ENCODE measurements at regions not wholly inside any gene's neighbourhood (a gene's known extent, or its start where the extent isn't known, plus 50 kb on each side); places are given as distances from the start of the nearest gene placed in this dataset.

- no peak for DNase-seq (ENCODE audit: low read depth)
- H3K4me3 ChIP-seq (ENCODE audit: low read depth, low read length), result no peak overlapping the region
- TF ChIP-seq, protein P1, sequence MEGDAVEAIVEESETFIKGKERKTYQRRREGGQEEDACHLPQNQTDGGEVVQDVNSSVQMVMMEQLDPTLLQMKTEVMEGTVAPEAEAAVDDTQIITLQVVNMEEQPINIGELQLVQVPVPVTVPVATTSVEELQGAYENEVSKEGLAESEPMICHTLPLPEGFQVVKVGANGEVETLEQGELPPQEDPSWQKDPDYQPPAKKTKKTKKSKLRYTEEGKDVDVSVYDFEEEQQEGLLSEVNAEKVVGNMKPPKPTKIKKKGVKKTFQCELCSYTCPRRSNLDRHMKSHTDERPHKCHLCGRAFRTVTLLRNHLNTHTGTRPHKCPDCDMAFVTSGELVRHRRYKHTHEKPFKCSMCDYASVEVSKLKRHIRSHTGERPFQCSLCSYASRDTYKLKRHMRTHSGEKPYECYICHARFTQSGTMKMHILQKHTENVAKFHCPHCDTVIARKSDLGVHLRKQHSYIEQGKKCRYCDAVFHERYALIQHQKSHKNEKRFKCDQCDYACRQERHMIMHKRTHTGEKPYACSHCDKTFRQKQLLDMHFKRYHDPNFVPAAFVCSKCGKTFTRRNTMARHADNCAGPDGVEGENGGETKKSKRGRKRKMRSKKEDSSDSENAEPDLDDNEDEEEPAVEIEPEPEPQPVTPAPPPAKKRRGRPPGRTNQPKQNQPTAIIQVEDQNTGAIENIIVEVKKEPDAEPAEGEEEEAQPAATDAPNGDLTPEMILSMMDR (IDR thresholded peaks at IDR 0.05; ENCODE audit: insufficient read depth, low read depth, low read length), result no peak
Measured at GRCh38 chr16:62321606-62322005, 285.4 kb upstream of the CDH8 start.

DNA sequence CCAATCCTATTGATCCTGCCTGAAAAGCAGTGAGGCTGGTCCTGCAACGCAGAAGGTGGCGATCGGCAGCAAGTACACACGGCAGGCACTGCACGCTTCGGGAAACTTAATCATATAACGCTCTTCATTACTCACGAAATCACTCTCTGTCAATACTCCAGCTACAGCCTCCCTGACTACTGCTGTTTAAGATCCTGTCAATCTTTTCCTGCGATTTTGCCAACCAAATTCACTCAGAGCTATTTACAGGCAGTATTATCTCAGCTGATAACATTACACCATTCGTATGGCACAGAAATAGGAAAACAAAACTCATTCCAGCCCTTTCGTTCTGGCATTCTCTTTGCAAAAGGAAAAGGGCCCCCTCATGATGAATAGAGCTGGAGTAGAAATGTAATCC lies 262.4 kb upstream of the CDH8 start:
- TF ChIP-seq, protein P1 (IDR thresholded peaks at IDR 0.05; ENCODE audit: insufficient read depth, low read depth, low read length), result no peak
- no peak overlapping the region for H3K4me3 ChIP-seq (ENCODE audit: low read depth, low read length)
- DNase-seq (ENCODE audit: low read depth), result no peak

GRCh38 chr16:62294213-62294972 lies 258.2 kb upstream of the CDH8 start:
- no peak for DNase-seq (ENCODE audit: low read depth)
- H3K4me3 ChIP-seq (ENCODE audit: low read depth, low read length), result no peak overlapping the region
- TF ChIP-seq, protein P1 (IDR thresholded peaks at IDR 0.05; ENCODE audit: insufficient read depth, low read depth, low read length), result no peak

DNA sequence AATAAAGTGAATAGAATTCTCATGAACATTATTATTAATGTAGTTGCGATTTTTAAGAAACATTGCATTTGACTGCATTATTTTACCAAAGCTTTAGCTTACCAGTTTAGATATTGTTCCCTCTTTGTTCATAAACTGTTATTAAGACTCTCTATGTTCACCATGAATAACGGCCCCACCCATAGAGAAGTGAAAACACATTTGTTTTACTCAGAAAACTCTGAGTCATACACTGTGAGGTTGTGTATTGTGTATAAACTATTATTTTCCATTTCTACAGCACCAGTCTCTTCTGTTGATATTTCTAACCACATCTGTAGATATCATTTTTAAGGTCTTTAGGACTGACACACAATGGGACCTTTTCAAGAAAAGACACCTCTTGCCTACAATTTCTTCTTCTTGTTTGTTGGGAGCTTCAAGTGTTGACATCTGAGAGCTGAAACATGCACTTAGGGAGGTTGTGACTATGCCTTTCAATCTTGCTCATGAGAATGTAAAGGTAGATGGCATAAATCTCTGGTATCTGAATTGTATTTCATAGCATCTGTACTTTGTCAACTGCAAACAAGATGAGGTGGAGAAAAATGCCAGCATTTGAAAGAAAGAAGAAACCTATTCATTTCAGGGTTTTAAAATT lies 252.9 kb upstream of the CDH8 start:
- TF ChIP-seq, protein P1 (IDR thresholded peaks at IDR 0.05; ENCODE audit: insufficient read depth, low read depth, low read length), result no peak
- DNase-seq (ENCODE audit: low read depth), result no peak
- H3K4me3 ChIP-seq (ENCODE audit: low read depth, low read length), result no peak overlapping the region

DNA sequence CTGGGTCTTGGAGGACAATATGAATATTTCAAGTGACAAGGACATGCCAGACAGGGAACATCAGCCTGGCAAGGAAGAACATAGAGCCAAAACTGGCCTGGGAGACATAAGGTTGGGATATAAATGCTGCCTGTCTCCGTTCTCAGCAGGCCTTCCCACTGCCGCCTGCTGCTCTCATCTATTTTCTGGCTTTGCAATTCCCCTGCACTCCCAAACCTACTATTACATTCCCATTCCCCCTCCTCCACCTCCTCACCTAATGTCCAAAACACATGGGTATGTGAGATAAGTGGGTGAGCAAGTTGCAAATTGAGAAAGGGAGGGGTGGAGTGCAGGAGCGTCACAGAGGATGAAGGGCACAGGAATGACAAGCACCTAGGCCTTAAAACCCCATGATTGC lies 244.3 kb upstream of the CDH8 start:
- H3K4me3 ChIP-seq (ENCODE audit: low read depth, low read length), result no peak overlapping the region
- DNase-seq (ENCODE audit: low read depth), result no peak
- TF ChIP-seq, protein P1 (IDR thresholded peaks at IDR 0.05; ENCODE audit: insufficient read depth, low read depth, low read length), result no peak

- DNase-seq (ENCODE audit: low read depth), result no peak
- no peak overlapping the region for H3K4me3 ChIP-seq (ENCODE audit: low read depth, low read length)
- TF ChIP-seq, protein P1 (IDR thresholded peaks at IDR 0.05; ENCODE audit: insufficient read depth, low read depth, low read length), result no peak
Measured at GRCh38 chr16:62277942-62278341, 241.7 kb upstream of the CDH8 start.

Measured in fibroblast of villous mesenchyme (primary cell).